ENCODE measurements at regions not wholly inside any gene's neighbourhood (a gene's known extent, or its start where the extent isn't known, plus 50 kb on each side); places are given as distances from the start of the nearest gene placed in this dataset.

GRCh38 chr5:3943859-3944258 is 348.2 kb downstream of the IRX1 start:
- no peak for TF ChIP-seq CTCF (conservative IDR thresholded peaks at IDR 0.05; ENCODE audit: low read depth in 2 of 2)
- TF ChIP-seq POLR2AphosphoS5 (IDR thresholded peaks at IDR 0.05; ENCODE audit: low read depth), result no peak
- no peak for TF ChIP-seq ETS1 (IDR thresholded peaks at IDR 0.05)
- TF ChIP-seq CREB1 (CRISPR knock-in tag; IDR thresholded peaks at IDR 0.05; ENCODE audit: low read depth), result no peak
- no peak for TF ChIP-seq NANOG (IDR thresholded peaks at IDR 0.05; ENCODE audit: borderline replicate concordance)
- no peak for TF ChIP-seq EZH2phosphoT487 (IDR thresholded peaks at IDR 0.05; ENCODE audit: unreplicated experiment)
- no peak for TF ChIP-seq EZH2 (IDR thresholded peaks at IDR 0.05; ENCODE audit: low read depth, unreplicated experiment)
- TF ChIP-seq REST (IDR thresholded peaks at IDR 0.05; ENCODE audit: unreplicated experiment), result no peak
- no peak for TF ChIP-seq JUNB (IDR thresholded peaks at IDR 0.05; ENCODE audit: unreplicated experiment)
- TF ChIP-seq STAT1 (IDR thresholded peaks at IDR 0.05; ENCODE audit: unreplicated experiment), result no peak

Data from GM23338 (cell line).